ENCODE measurements at regions not wholly inside any gene's neighbourhood (a gene's known extent, or its start where the extent isn't known, plus 50 kb on each side); places are given as distances from the start of the nearest gene placed in this dataset.

- TF ChIP-seq, protein P1, sequence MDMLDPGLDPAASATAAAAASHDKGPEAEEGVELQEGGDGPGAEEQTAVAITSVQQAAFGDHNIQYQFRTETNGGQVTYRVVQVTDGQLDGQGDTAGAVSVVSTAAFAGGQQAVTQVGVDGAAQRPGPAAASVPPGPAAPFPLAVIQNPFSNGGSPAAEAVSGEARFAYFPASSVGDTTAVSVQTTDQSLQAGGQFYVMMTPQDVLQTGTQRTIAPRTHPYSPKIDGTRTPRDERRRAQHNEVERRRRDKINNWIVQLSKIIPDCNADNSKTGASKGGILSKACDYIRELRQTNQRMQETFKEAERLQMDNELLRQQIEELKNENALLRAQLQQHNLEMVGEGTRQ (IDR thresholded peaks at IDR 0.05) = no peak
- no peak for TF ChIP-seq JUN (IDR thresholded peaks at IDR 0.05)
- TF ChIP-seq, protein P2, sequence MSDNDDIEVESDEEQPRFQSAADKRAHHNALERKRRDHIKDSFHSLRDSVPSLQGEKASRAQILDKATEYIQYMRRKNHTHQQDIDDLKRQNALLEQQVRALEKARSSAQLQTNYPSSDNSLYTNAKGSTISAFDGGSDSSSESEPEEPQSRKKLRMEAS (IDR thresholded peaks at IDR 0.05) = no peak
- no peak for TF ChIP-seq CBX2 (IDR thresholded peaks at IDR 0.05; ENCODE audit: borderline replicate concordance, low read depth)
- no peak for TF ChIP-seq NR3C1 (IDR thresholded peaks at IDR 0.05)
- TF ChIP-seq KDM1A (IDR thresholded peaks at IDR 0.05; ENCODE audit: low read depth) = no peak
- no peak for TF ChIP-seq RFX5 (IDR thresholded peaks at IDR 0.05)
- TF ChIP-seq HOXB5 (CRISPR knock-in tag; IDR thresholded peaks at IDR 0.05) = no peak
- TF ChIP-seq EHMT2 (IDR thresholded peaks at IDR 0.05; ENCODE audit: low read depth) = no peak
Observed at GRCh38 chr6:20302702-20303251, 90.5 kb upstream of the MBOAT1 start (continued).

DNA sequence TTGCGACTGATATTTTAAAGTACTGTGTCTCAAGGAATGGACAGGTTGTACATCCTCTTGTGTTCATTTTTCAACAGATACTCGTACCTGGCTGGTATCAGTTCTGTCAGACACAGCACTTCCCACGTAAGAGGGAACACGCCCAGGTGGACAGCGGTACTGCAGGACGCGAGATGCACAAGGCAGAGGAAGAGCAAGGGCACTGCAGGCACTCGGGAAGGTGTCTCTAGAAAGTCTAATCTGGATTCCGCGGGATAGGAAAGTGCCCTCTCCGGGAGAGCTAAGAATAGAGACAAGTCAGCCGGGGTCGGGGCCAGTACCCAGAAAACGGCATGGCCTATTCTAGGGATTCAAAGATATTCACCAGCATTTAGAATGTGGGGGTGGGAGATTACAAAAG lies 94.2 kb upstream of the MBOAT1 start:
- H3K4me3 ChIP-seq = no peak overlapping the region
- TF ChIP-seq, protein P2 (IDR thresholded peaks at IDR 0.05) = no peak
- TF ChIP-seq JUNB (IDR thresholded peaks at IDR 0.05) = no peak
- no peak for TF ChIP-seq PHF8 (IDR thresholded peaks at IDR 0.05; ENCODE audit: borderline replicate concordance, low read depth)
- TF ChIP-seq, protein P3, sequence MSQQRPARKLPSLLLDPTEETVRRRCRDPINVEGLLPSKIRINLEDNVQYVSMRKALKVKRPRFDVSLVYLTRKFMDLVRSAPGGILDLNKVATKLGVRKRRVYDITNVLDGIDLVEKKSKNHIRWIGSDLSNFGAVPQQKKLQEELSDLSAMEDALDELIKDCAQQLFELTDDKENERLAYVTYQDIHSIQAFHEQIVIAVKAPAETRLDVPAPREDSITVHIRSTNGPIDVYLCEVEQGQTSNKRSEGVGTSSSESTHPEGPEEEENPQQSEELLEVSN (IDR thresholded peaks at IDR 0.05; ENCODE audit: borderline replicate concordance, low read depth) = no peak
- no peak for TF ChIP-seq KDM1A (IDR thresholded peaks at IDR 0.05; ENCODE audit: low read depth)
- TF ChIP-seq RAD21 (conservative IDR thresholded peaks at IDR 0.05 in 1 of 2, IDR thresholded peaks at IDR 0.05 in 1 of 2) = no peak
- TF ChIP-seq HDAC2 (IDR thresholded peaks at IDR 0.05) = no peak
- no peak for TF ChIP-seq RCOR1 (IDR thresholded peaks at IDR 0.05; ENCODE audit: low read depth, low read length)
- TF ChIP-seq, protein P4, sequence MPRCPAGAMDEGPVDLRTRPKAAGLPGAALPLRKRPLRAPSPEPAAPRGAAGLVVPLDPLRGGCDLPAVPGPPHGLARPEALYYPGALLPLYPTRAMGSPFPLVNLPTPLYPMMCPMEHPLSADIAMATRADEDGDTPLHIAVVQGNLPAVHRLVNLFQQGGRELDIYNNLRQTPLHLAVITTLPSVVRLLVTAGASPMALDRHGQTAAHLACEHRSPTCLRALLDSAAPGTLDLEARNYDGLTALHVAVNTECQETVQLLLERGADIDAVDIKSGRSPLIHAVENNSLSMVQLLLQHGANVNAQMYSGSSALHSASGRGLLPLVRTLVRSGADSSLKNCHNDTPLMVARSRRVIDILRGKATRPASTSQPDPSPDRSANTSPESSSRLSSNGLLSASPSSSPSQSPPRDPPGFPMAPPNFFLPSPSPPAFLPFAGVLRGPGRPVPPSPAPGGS (IDR thresholded peaks at IDR 0.05) = no peak
- TF ChIP-seq BHLHE40 (IDR thresholded peaks at IDR 0.05; ENCODE audit: low read depth, low read length) = no peak
- no peak for TF ChIP-seq EHMT2 (IDR thresholded peaks at IDR 0.05; ENCODE audit: low read depth)
- no peak for TF ChIP-seq PBX3 (IDR thresholded peaks at IDR 0.05)
- no peak for TF ChIP-seq ZNF302 (CRISPR knock-in tag; IDR thresholded peaks at IDR 0.05)
- TF ChIP-seq NPAS2 (CRISPR knock-in tag; IDR thresholded peaks at IDR 0.05; ENCODE audit: borderline replicate concordance) = no peak
- TF ChIP-seq, protein P5, sequence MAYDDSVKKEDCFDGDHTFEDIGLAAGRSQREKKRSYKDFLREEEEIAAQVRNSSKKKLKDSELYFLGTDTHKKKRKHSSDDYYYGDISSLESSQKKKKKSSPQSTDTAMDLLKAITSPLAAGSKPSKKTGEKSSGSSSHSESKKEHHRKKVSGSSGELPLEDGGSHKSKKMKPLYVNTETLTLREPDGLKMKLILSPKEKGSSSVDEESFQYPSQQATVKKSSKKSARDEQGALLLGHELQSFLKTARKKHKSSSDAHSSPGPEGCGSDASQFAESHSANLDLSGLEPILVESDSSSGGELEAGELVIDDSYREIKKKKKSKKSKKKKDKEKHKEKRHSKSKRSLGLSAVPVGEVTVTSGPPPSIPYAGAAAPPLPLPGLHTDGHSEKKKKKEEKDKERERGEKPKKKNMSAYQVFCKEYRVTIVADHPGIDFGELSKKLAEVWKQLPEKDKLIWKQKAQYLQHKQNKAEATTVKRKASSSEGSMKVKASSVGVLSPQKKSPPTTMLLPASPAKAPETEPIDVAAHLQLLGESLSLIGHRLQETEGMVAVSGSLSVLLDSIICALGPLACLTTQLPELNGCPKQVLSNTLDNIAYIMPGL (CRISPR knock-in tag; IDR thresholded peaks at IDR 0.05; ENCODE audit: borderline replicate concordance) = no peak
- TF ChIP-seq CHD4 (IDR thresholded peaks at IDR 0.05; ENCODE audit: borderline replicate concordance) = no peak
- TF ChIP-seq RARB (CRISPR knock-in tag; IDR thresholded peaks at IDR 0.05) = no peak
- TF ChIP-seq SMC3 (IDR thresholded peaks at IDR 0.05) = no peak
- no peaks in the 10 kb centered on the region for H3K9me3 ChIP-seq
- ATAC-seq (peak; percentile 34 to 54; a peak in 2 of 6 replicates), FAIRE-seq (no peak), DNase-seq (ENCODE audit: low read depth in 1 of 2, low spot score in 1 of 2) (no peak)
- no peaks in the 10 kb centered on the region for H3K4me1 ChIP-seq
- no peak overlapping the region for H3K27ac ChIP-seq
- ChIA-PET CTCF (no interaction called here), POLR2A (no interaction called here)
- no peak overlapping the region for H3K4me2 ChIP-seq
- 71% methylated on average over 14 of the region's 14 CpGs for WGBS (ENCODE audit: missing lambda C conversion rate)

Data from A549 (cell line).